AML-193 (cell line): ENCODE measurements at regions not wholly inside any gene's neighbourhood (a gene's known extent, or its start where the extent isn't known, plus 50 kb on each side); places are given as distances from the start of the nearest gene placed in this dataset.

ENCODE experiments used
- DNase-seq, 2 experiments: peaks; one replicate each; lab custom pipeline; 2025; lab: John Stamatoyannopoulos, UW

GRCh38 chr15:39084674-39085530 lies 496.0 kb upstream of the THBS1 start:
- peak; percentile 39 to 62 for DNase-seq

GRCh38 chr15:39086641-39087040 lies 494.2 kb upstream of the THBS1 start:
- no peak for DNase-seq

- no peak for DNase-seq
Measured at GRCh38 chr15:39088156-39088555, 492.7 kb upstream of the THBS1 start.

GRCh38 chr15:39092354-39092753 lies 488.5 kb upstream of the THBS1 start:
- no peak for DNase-seq

- no peak for DNase-seq
Measured at GRCh38 chr15:39092761-39093160, 488.1 kb upstream of the THBS1 start.

GRCh38 chr15:39094116-39094515 lies 486.8 kb upstream of the THBS1 start:
- DNase-seq, result no peak

- DNase-seq, result no peak
Measured at GRCh38 chr15:39095218-39095879, 485.5 kb upstream of the THBS1 start.

- DNase-seq, result no peak
Measured at GRCh38 chr15:39096608-39097205, 484.2 kb upstream of the THBS1 start.

- DNase-seq, result no peak
Measured at GRCh38 chr15:39099524-39099923, 481.4 kb upstream of the THBS1 start.

GRCh38 chr15:39100106-39100660 lies 480.7 kb upstream of the THBS1 start:
- DNase-seq, result no peak

GRCh38 chr15:39102431-39102830 lies 478.4 kb upstream of the THBS1 start:
- no peak for DNase-seq

GRCh38 chr15:39106950-39107349 lies 473.9 kb upstream of the THBS1 start:
- DNase-seq, result no peak

GRCh38 chr15:39108021-39108420 lies 472.9 kb upstream of the THBS1 start:
- DNase-seq, result no peak

GRCh38 chr15:39110336-39110735 lies 470.5 kb upstream of the THBS1 start:
- DNase-seq, result no peak

- DNase-seq, result no peak
Measured at GRCh38 chr15:39110746-39111145, 470.1 kb upstream of the THBS1 start.

- no peak for DNase-seq
Measured at GRCh38 chr15:39113741-39114140, 467.1 kb upstream of the THBS1 start.

GRCh38 chr15:39114690-39115378 lies 466.0 kb upstream of the THBS1 start:
- DNase-seq, result no peak

GRCh38 chr15:39115379-39116057 lies 465.4 kb upstream of the THBS1 start:
- DNase-seq, result no peak

- no peak for DNase-seq
Measured at GRCh38 chr15:39118510-39118909, 462.4 kb upstream of the THBS1 start.

GRCh38 chr15:39124155-39124552 lies 456.7 kb upstream of the THBS1 start:
- DNase-seq, result no peak

- DNase-seq, result no peak
Measured at GRCh38 chr15:39124553-39125171, 456.2 kb upstream of the THBS1 start.
